GM18867 (cell line): ENCODE measurements at regions not wholly inside any gene's neighbourhood (a gene's known extent, or its start where the extent isn't known, plus 50 kb on each side); places are given as distances from the start of the nearest gene placed in this dataset.

ENCODE experiments used
- ATAC-seq: cut with Tn5 transposase; IDR thresholded peaks from one replicate; pipeline ENCODE4 v1.9.1; 2021; ENCODE audit warnings: mild to moderate bottlenecking, moderate library complexity; ENCODE audit not compliant: unreplicated experiment

DNA sequence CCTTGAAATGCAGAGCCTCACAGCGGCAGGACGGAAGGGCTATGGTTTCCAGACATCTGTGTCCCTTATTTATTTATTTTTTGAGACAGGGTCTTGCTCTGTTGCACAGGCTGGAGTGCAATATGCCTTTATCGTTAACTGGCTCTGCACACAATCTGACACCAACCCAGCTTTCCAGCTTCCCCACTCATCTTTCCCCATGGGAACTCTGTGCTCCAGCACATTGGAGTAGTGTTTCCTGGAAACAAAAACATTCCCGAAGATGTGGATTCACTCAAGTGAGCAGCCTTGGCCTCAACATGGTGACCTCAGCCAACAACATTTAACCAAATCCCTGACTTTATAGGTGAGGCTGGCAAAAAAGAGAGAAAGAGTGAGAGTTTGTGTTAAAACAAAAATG is 307.1 kb downstream of the TMEM114 start:
- no peak for ATAC-seq

DNA sequence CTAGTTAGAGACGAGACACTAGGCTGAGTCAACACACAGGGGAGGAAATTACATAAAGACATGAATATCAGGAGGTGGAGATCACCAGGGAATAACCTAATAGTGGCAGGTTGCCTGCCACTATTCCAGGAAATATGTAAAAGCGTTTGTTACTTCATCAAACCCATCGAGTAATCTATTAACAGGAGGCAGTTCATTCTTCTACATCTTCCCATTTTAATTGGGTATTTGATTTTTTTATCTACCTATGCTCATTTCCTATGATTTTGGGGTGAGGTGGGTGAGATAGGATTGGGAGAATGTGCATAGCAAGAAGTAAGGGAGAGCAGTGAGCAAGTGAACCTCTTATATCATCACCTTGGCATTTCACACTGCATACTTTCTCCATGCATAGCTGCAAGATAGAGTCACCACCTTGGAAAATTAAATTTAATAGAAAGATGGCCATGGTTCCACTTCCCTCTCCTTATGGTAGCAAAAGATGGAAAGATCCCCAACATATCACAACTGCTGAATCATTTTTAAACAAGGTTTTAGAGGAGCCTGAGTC is 312.2 kb downstream of the TMEM114 start:
- ATAC-seq, result no peak

DNA sequence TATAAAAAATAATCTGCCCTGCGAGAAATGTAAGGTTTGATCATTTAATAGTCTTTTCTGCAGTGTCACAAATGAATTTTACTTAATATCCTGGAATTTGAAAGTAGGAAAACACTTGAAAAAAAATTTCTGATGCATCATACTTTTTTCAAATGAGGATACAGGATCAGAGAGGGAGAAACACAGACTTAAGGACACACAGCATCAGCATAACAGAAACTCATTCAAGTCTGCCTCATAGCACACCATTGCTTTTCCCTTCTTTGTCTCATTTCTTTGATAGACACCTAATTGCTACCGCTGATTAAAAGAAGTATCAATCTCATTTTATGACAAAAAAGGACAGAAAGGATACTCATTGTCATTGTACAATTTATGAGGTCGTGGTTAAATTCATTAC is 319.0 kb downstream of the TMEM114 start:
- no peak for ATAC-seq

DNA sequence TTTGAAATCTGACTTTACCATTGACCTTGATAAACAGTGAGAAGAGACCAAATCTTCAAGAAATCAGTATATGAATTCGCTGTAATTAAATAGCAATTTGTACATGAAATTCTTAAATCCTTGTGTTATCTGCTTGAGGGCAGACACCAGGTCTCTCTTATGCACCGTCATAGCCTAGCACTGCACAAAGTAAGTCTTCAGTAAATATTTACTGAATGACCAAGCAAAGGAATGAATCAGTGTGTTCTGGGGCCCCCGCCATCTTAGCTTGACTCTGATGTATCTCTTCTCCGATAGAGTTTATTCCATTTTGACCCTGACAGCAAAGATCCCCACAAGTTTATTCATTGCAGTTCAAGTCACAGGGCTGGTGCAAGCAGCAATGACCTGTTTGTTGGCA is 328.0 kb downstream of the TMEM114 start:
- ATAC-seq, result no peak

DNA sequence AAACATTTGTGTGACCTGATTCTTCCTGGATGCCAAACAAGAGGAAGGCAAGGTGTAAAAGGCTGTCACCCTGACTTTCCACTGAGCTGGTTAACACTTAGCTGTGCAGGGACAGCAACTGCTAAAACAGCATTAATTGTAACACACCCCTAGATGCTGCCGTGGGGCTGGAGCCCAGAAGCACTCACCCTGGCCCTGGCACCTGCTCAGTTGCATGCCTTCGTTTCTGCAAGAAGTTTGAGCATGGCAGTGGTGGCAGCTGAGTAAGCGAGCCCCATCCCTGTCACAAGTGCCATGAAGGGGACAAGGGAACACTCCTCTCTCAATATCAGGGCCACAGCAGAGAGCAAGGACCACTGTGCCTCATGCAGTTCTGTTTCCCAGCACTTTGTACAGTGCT is 330.2 kb downstream of the TMEM114 start:
- ATAC-seq, result no peak

DNA sequence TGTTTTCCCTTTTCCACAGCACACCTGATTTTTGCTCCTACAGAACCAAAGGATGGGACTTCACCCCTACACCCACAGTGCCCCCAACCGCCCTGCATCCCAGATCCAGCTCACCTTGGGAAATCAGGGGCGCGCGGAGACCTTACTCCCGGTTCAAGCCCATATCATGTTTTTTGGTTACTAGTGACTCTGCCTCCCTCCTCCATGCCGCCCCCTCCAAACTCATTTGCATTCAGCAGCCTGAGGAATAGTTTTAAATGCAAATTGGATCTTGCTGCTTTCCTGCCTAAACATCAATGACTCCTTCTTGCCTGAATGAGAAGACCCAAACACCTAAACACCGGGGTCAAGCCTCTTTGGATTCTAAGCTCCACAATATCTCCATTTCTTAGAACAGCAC is 331.8 kb downstream of the TMEM114 start:
- ATAC-seq, result no peak

DNA sequence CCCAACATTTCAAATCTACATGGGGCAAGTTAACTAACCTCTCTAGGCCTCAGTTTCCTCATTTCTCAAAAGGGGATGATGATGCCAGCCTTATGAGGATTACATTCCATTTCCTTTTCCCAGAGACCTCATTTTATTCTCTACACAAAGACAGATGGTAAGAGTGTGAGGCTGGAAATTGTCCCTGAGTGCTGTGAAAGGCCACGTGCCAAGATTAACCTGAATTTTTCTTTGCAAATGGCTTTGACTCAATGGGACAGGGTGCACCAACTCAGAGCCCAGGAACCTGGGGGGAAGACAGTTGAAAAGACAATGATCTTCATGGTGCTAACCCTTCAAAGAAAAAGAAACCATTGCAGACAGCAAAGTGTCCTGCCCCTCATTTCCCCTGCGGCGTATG is 332.8 kb downstream of the TMEM114 start:
- ATAC-seq, result no peak

DNA sequence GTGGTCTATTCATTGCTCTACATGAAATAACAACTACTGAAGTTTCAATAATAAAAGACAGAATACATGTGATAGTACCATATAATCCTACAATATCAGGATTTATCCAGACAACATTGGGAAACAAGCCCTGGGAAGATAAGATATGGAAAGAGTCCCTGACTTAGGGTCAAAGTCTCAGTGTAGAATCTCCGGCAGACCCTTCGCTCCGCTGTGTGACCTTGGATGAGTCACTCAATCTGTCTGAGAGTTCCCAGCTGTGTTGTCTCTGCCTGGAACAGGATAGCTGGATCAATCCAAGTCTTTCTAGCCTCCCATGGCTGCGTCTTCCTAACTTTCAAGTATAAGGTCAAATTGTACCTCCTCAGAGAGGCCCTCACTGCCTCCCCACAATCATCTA is 335.9 kb downstream of the TMEM114 start:
- no peak for ATAC-seq

DNA sequence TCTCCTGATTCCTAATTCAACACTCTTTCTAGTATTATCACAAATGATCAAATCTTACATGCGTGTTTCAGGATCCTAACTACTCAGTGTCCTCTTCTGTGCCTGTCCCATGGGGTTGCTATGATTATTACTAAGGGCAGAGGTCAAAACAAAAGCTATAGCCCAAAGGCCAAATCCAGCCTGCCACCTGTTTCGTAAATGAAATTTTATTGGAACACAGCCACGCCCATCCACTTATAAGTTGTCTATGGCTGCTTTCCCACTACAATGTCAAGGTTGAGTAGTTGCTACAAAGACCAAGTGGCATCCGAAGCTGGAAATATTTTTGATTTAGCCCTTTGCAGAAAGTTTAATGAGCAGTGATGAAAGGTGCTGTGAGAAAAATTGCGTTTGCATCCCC is 336.6 kb downstream of the TMEM114 start:
- no peak for ATAC-seq

DNA sequence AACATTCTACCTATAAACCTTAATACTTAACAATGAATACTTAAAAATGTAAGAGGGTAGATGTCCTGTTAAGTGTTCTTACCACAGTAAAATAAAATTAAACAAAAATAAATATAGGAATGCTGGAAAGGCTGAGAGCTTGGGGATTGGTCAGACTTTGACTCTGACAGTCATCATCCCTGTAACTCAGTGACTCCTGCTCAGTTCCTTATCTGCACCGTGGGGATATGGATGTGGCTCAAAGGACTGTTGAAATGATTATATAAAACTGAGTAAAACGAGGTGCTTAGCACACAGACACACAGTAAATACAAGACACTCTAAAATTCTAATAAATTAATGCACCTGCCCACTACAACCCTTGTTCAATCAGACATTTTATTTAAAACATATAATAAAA is 338.6 kb downstream of the TMEM114 start:
- no peak for ATAC-seq

DNA sequence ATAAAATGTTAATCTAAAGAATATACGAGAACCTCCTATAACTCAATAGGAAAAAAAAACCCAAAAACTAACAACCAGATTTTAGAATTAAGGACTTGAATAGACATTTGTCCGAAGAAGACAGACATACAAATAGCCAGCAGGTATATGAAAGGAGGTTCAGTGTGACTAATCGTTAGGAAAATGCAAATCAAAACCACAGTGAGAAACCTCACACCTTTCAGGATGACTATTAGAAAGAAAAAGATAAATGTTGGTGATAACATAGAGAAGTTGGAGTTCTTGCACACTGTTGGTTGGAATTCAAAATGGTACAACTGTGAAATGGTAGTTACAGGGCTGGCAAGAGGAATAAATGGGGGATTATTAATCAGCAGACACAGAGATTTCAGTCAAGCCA is 339.0 kb downstream of the TMEM114 start:
- ATAC-seq, result peak; percentile 97

DNA sequence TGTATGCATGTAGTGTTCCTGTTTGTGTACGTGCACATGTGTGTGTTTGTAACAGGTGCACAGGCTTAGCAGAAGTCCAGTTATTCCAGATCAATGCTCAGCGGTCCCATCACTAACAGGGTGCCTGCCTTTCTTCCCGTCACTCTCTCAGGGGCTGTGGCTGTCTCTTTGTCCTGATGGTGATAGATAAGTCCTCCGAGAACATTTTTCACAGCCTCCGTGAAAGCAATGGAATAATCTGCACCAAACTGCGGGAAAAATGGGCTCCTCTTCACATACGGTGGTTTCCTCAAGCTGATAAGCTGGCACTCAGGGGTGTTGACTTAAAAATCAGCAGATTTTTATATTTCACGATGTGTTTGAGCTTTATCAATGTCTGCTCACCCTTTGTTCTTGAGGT is 342.3 kb downstream of the TMEM114 start:
- ATAC-seq, result no peak

DNA sequence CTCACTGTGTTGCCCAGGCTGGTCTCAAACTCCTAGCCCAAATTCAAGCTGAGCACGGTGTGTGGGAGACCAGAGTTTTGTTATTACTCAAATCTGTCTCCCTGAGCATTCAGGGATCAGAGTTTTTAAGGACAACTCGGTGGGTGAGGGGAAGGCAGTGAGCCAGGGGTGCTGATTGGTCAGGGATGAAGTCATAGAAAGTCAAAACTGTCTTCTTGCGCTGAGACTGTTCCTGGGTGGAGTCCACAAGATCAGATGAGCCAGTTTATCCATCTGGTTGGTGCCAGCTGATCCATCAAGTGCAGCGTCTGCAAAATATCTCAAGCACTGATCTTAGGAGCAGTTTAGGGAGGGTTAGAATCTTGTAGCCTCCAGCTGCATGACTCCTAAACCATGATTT is 346.3 kb downstream of the TMEM114 start:
- ATAC-seq, result no peak

DNA sequence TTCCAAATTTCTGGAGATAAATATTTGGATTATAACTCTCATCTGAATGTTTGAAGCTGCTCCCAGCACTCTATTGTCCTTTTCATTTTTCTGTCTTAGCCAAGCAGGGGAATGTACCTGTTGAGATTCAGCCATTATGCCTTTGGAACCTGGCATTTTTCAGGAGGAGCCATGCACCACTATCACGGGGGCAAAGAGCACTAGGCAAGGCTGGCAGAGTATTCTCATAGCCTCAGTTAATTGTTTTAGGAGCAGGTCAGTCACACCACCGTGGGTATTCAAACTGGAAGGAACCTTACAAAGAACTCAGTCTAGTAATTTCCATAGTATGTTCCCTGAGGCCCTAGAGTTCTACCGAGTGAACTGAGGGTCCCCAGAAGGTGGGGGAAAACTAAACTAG is 348.9 kb downstream of the TMEM114 start:
- ATAC-seq, result no peak

DNA sequence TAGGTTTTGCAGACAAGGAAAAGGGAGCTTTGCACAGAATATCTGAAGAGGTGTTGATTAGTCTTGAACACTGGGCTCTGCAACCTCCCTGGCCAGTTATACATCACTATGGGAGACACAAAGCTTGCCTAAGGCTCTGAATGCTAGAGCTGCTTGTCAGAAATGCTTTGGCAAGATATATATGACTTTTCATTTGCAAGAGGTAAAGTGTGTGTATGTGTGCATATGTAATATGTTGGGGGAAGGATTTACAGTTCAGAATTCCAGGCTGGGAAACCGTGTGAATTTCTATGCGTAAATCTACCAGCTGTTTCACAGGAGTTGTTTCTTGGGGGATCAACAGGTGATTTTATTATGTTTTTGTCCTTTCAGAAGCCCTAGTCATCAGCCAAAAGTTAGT is 350.9 kb downstream of the TMEM114 start:
- no peak for ATAC-seq

DNA sequence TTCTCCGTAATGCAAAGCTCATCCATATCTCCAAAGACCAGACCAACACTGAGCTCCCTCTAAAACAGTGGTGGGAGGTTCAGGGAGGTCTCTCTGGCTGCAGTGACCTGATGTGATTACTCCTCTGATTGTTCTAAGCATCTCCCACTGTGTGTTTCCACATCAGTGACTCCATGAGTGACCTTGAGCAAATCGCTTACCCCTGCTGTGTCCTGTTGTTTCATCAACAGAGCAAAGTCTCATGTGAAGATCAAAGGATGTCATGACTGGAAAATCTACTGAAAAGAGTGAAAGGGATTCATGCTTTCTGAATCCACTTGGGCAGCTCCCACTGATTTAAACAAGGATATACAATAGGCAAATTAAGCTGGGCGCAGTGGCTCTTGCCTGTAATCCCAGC is 352.9 kb downstream of the TMEM114 start:
- no peak for ATAC-seq

DNA sequence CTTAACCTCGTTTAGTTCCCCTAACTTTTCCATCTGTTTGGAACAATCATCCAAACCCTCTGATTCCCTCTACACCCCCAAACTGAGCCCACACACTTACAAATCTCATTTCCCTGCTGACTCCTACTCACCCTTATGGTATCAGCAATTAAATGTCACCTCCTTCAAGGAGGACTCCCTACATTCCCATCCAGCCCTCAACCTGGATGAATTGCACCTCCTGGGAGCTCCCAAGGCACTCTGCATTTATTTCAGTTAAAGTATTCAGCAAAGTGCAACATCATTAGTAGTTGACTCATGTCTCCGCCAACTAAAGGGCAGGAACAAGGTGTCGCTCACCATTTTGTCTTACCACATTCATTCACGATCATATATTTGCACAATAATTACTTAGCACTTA is 353.5 kb downstream of the TMEM114 start:
- ATAC-seq, result no peak

DNA sequence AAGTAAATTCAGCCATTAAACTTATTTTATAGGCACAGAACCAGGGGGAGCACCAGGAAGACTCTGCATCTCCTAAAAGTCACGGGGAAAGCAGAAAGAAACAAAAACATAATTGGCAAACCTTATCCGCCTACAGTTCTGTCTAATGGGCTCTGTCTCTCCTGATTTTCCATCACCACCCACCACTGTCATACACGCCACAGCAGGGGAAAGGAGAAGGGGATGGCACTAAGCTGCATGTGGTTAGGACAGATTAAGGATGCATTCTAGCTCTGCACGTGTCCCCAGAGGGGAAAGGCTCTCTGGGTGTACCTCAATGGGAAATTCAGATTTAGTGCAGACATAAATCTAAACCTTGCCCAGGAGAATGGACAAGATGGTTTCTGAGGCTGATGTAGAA is 359.8 kb downstream of the TMEM114 start:
- ATAC-seq, result no peak

DNA sequence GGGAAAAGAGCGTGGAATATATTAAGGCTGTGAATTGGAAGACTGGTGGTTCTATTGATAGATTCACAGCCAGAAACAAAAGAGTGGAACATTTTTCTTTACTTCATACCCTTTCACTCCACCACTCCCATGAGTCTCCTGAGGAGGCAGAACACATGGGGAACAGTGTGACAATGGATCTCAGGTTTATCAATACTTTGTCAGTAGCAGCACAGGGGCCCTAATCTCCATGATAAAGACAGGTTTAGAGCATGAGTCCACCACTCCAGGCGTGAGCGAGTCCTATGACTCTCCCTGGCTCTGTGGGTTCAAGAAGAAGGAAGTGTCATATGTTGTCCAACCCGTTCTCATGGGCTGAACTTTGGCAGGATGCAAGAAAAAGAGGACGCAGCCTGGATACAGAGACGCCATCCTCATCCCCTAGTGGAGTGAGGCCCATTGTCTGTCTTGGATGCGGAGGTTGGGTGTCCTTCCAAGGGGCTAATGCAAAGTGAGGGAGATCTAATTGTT is 361.2 kb downstream of the TMEM114 start:
- ATAC-seq, result no peak

DNA sequence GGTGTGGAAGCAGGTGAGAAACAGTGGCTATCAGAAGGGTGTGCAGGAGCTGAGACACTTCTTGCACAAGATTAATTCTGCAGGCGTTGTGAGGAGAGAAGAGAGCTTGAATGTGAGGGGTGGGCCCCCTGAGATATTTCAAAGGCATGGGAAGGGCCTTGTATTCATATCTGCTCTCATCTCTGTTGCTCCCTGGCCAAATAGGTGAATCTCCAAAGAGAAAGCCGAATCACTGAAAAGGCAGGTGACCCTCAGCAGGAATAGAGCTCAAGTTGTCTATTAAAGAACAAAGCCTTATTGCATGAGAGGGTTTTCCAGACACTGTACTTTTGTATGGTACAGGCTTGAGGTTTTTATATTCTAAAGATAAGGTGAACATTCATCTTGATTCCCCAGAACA is 373.1 kb downstream of the TMEM114 start:
- ATAC-seq, result no peak

DNA sequence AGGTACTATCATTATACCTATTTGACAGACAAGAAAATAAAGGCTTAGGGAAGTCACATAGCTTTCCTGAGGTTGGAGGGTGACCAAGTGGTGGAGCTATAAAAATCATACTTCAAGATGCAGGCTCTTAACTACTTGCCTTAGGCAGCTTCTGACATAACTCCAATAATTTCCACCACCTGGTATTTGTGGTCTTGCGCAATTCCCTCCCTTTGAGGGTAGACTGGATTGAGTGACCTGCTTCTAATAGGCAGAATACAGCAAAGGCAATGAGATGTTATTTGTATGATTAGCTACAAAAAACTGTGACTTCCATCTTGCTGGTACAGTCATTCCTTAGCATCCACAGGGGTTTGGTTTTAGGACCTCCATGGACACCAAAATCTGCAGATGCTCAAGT is 385.5 kb downstream of the TMEM114 start:
- ATAC-seq, result no peak

DNA sequence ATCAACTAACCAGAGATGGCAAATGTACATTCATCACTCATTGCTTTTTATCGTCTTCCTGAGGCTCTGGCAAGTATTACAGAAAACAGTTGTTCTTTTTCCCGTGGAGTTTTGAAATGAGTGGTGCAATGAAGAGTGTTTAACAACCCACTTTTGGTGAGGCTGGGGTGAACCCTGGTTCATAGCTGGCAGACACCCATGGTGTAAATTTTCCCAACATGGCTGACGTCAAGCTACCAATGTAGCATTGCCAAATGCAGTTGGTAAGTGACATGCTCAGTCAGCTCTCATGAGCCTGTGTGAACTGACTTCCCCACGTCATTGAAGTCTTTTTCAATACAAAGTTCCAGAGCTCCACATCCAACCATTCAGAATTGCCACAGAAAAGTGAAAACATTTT is 386.2 kb downstream of the TMEM114 start:
- ATAC-seq, result no peak

DNA sequence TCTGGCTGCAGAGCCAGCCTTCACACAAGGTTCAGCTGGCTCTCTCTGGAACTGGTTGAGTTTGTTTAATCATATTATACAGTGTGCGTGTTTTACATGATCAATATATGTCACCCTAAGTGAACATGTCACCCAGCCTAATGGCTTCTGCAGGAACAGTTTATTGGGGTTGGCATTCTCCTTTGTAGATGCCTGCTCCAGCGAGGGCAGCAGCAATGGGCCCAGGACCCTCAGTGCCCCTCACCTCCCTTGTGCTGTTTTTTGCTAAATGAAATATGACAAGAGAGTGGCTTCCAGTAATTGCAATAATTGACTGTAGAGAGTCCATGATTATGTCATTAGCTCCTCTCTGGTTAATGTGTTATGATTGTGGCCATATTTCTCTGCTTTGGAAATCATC is 387.2 kb downstream of the TMEM114 start:
- no peak for ATAC-seq

DNA sequence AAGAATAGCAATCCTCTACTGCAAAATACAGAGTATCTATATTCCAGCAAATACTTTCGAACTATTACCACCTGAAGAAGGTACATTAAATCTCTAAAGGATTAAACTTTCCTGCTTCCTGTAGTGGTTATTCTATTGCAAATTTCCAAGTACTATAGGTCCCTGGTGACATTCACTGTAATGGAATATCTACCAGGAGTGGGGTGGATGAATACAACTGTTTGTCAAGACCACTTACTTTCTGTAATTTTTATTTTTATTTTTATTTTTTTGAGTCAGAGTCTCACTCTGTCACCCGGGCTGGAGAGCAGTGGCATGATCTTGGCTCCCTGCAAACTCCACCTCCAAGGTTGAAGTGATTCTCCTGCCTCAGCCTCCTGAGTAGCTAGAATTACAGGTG is 389.5 kb downstream of the TMEM114 start:
- no peak for ATAC-seq
